ENCODE measurements at regions not wholly inside any gene's neighbourhood (a gene's known extent, or its start where the extent isn't known, plus 50 kb on each side); places are given as distances from the start of the nearest gene placed in this dataset.
"Not testable (repeated sequence)": the region's sequence is repeated elsewhere in the genome, so short reads cannot be mapped to it uniquely, and the experiment has no call there.

- TF ChIP-seq ZNF567 (CRISPR knock-in tag; IDR thresholded peaks at IDR 0.05; ENCODE audit: borderline replicate concordance); CREM (IDR thresholded peaks at IDR 0.05); CREM (CRISPR knock-in tag; IDR thresholded peaks at IDR 0.05); ZNF207 (IDR thresholded peaks at IDR 0.05; ENCODE audit: borderline replicate concordance); CTCF (CRISPR knock-in tag; IDR thresholded peaks at IDR 0.05); EHMT2 (IDR thresholded peaks at IDR 0.05; ENCODE audit: borderline replicate concordance, low read depth, low read length); GLI4 (CRISPR knock-in tag; IDR thresholded peaks at IDR 0.05; ENCODE audit: borderline replicate concordance); GABPB1 (CRISPR knock-in tag; IDR thresholded peaks at IDR 0.05); ZNF282 (IDR thresholded peaks at IDR 0.05; ENCODE audit: partially characterized antibody); ZNF280B (CRISPR knock-in tag; IDR thresholded peaks at IDR 0.05; ENCODE audit: borderline replicate concordance); PTBP1 (IDR thresholded peaks at IDR 0.05; ENCODE audit: low read depth, low read length, poor library complexity, severe bottlenecking); MEIS1 (CRISPR knock-in tag; IDR thresholded peaks at IDR 0.05; ENCODE audit: borderline replicate concordance): not testable (repeated sequence)
Observed at GRCh38 chr12:47365443-47366076, 285.8 kb upstream of the AMIGO2 start.

All from HepG2 (cell line).